ENCODE measurements at regions not wholly inside any gene's neighbourhood (a gene's known extent, or its start where the extent isn't known, plus 50 kb on each side); places are given as distances from the start of the nearest gene placed in this dataset.
A peak's percentile ranks its signal among the peaks of the same experiment; 100 is the strongest.
"Not testable (repeated sequence)": the region's sequence is repeated elsewhere in the genome, so short reads cannot be mapped to it uniquely, and the experiment has no call there.

GRCh38 chr10:42690449-42691360 is 52.3 kb upstream of the ZNF33B start:
- DNase-seq (ENCODE audit: low read depth) = no peak

- DNase-seq (ENCODE audit: low read depth) = peak; percentile 12
Measured at GRCh38 chr10:42691361-42692120, 53.2 kb upstream of the ZNF33B start.

- DNase-seq (ENCODE audit: low read depth) = no peak
Measured at GRCh38 chr10:42697926-42698325, 59.6 kb upstream of the ZNF33B start.

- DNase-seq (ENCODE audit: low read depth) = no peak
Measured at GRCh38 chr10:42707234-42707633, 68.9 kb upstream of the ZNF33B start.

GRCh38 chr10:42719339-42719738 is 63.3 kb upstream of the BMS1 start:
- DNase-seq (ENCODE audit: low read depth) = not testable (repeated sequence)

GRCh38 chr10:42722575-42722974 is 60.0 kb upstream of the BMS1 start:
- DNase-seq (ENCODE audit: low read depth) = no peak

GRCh38 chr10:42723549-42723948 is 59.0 kb upstream of the BMS1 start:
- not testable (repeated sequence) for DNase-seq (ENCODE audit: low read depth)

GRCh38 chr10:42724660-42725059 is 57.9 kb upstream of the BMS1 start:
- DNase-seq (ENCODE audit: low read depth) = not testable (repeated sequence)

- no peak for DNase-seq (ENCODE audit: low read depth)
Measured at GRCh38 chr10:42732266-42732665, 50.3 kb upstream of the BMS1 start.

Data from HS-27A (cell line).